ENCODE measurements at regions not wholly inside any gene's neighbourhood (a gene's known extent, or its start where the extent isn't known, plus 50 kb on each side); places are given as distances from the start of the nearest gene placed in this dataset.

DNA sequence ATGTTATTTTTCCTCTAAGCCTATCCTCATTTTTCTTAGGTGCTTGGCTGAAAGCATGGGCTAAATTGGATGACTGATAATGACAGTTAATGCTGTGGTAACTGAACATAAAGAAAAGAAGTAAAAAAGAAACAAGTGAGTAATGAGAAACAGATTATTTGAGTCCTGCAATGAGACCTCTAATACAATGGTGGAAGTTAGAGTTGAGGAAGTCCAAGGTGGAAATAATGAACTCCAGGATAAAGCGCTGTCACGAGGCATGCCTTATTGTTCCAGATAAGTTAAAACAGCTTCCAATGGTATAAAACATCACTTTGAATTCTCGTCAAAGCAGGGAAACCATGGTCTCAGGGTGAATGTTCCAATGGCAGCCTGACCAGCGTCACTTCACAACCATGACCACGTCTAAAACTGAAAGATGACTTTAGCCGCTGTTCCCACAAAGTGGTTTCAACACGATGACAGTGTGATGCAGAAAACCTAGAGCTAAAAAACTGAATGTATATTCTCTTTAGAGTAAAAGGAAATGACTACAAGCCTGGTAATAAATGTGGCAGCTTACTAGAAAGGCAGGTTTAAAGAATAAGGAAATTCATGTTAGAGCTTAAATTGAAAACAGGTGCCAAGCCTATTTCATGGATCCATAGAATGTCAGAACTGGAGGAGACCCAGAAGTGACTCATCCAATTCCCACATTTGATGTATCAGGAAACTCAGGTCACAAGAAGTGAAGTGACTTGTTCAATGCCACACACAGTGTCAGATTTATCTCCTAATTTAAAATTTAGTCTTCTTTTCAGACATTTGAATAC, 202.6 kb upstream of the GYPA start:
- no peak overlapping the region for H3K4me2 ChIP-seq (ENCODE audit: insufficient read depth, low read length)
- H3K79me2 ChIP-seq (ENCODE audit: control insufficient read depth, insufficient read depth, low read length), result no peaks in the 10 kb centered on the region
- no peaks in the 10 kb centered on the region for H3K36me3 ChIP-seq (ENCODE audit: control insufficient read depth, insufficient read depth, low read length)
- no peaks in the 10 kb centered on the region for H4K20me1 ChIP-seq (replicated peaks; ENCODE audit: control insufficient read depth, insufficient read depth, low read length)
- no peaks in the 10 kb centered on the region for H3K9me1 ChIP-seq (ENCODE audit: control insufficient read depth, insufficient read depth, low read length)
- no peak overlapping the region for H2AFZ ChIP-seq (ENCODE audit: low read depth, low read length)
- no peaks in the 10 kb centered on the region for H3K27me3 ChIP-seq (ENCODE audit: control insufficient read depth in 2 of 2, insufficient read depth in 2 of 2, low read length in 2 of 2)
- no peaks in the 10 kb centered on the region for H3K4me1 ChIP-seq (replicated peaks in 1 of 2; ENCODE audit: control insufficient read depth in 2 of 2, insufficient read depth in 2 of 2, low read length in 2 of 2)
- no peak for DNase-seq (ENCODE audit: extremely low read depth in 1 of 4, low spot score in 3 of 4)
- H3K4me3 ChIP-seq, result no peak overlapping the region
- in situ Hi-C loops (cut with MboI), result no loop called here
- H3K27ac ChIP-seq (ENCODE audit: extremely low read depth, low read depth, low read length), result no peak overlapping the region
- ATAC-seq, result no peak
- CTCF ChIA-PET (ENCODE audit: low intra/inter-chr PET ratio), result no interaction called here
- H3K9ac ChIP-seq (ENCODE audit: insufficient read depth in 1 of 2, low read depth in 2 of 2, low read length in 2 of 2), result no peak overlapping the region
- TF ChIP-seq BRD4 (IDR thresholded peaks at IDR 0.05) (no peak), BHLHE40 (IDR thresholded peaks at IDR 0.05; ENCODE audit: low read length) (no peak), MYNN (IDR thresholded peaks at IDR 0.05) (no peak), MYNN (CRISPR knock-in tag; IDR thresholded peaks at IDR 0.05) (no peak), ZNF707 (CRISPR knock-in tag; conservative IDR thresholded peaks at IDR 0.05) (no peak), ZNF77 (CRISPR knock-in tag; IDR thresholded peaks at IDR 0.05) (no peak), CHD2 (IDR thresholded peaks at IDR 0.05; ENCODE audit: low read depth, low read length) (no peak), NR2F6 (CRISPR knock-in tag; IDR thresholded peaks at IDR 0.05) (no peak)
- TF ChIP-seq, protein P1, sequence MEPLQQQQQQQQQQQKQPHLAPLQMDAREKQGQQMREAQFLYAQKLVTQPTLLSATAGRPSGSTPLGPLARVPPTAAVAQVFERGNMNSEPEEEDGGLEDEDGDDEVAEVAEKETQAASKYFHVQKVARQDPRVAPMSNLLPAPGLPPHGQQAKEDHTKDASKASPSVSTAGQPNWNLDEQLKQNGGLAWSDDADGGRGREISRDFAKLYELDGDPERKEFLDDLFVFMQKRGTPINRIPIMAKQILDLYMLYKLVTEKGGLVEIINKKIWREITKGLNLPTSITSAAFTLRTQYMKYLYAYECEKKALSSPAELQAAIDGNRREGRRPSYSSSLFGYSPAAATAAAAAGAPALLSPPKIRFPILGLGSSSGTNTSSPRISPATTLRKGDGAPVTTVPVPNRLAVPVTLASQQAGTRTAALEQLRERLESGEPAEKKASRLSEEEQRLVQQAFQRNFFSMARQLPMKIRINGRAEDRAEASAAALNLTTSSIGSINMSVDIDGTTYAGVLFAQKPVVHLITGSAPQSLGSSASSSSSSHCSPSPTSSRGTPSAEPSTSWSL (CRISPR knock-in tag; IDR thresholded peaks at IDR 0.05; ENCODE audit: borderline replicate concordance), result no peak
- intact Hi-C loops (cut with micrococcal nuclease), result no loop called here
- no peaks in the 10 kb centered on the region for H3K9me3 ChIP-seq (replicated peaks; ENCODE audit: control insufficient read depth, insufficient read depth, low read depth, low read length)
- FAIRE-seq, result no peak
- 2% methylated on average over 7 of the region's 7 CpGs for WGBS (ENCODE audit: insufficient coverage, low coverage, missing lambda C conversion rate)
- POLR2A ChIA-PET, result no interaction called here
- BruUV-seq (replicated peaks), result no TSS peak
